ENCODE measurements at regions not wholly inside any gene's neighbourhood (a gene's known extent, or its start where the extent isn't known, plus 50 kb on each side); places are given as distances from the start of the nearest gene placed in this dataset.

- Histone ChIP-seq H2AFZ (no peak overlapping the region), H3K9me2 (ENCODE audit: insufficient read depth) (no peaks in the 10 kb centered on the region), H3F3A (ENCODE audit: insufficient read depth, low read depth) (no peaks in the 10 kb centered on the region), H3K36me3 (ENCODE audit: low read depth) (no peaks in the 10 kb centered on the region), H4K20me1 (ENCODE audit: insufficient read depth) (no peaks in the 10 kb centered on the region), H3K4me1 (replicated peaks; ENCODE audit: insufficient read depth) (peaks cover under 1% of the 10 kb centered on the region; the same call in 1 of the 2 replicates), H3K9me3 (ENCODE audit: insufficient read depth, low read depth) (no peaks in the 10 kb centered on the region), H3K27me3 (ENCODE audit: insufficient read depth, low read depth) (no peaks in the 10 kb centered on the region), H3K4me3 (no peak overlapping the region), H3K27ac (no peak overlapping the region), H3K79me2 (ENCODE audit: low read depth) (no peaks in the 10 kb centered on the region), H3K4me2 (no peak overlapping the region)
- CTCF ChIA-PET = interaction anchor here (0.7 kb wide), 1 partner anchor 49 kb away, joined by 12 read pairs; no protein-coding TSS in a partner anchor
- intact Hi-C loops (cut with micrococcal nuclease; ENCODE audit: unreplicated experiment) = no loop called here
- POLR2A ChIA-PET (ENCODE audit: unreplicated experiment) = no interaction called here
- no TSS peak for BruUV-seq (replicated peaks)
- TF ChIP-seq CTCF (conservative IDR thresholded peaks at IDR 0.05) (no peak), EZH2 (IDR thresholded peaks at IDR 0.05; ENCODE audit: low read depth) (no peak)
- DNase-seq = no peak
Observed at GRCh38 chr15:35312344-35312743, 227.2 kb upstream of the NANOGP8 start.

- no peak overlapping the region for H3K4me3 ChIP-seq
- no peak for DNase-seq
- no peak overlapping the region for H2AFZ ChIP-seq
- H3K9me2 ChIP-seq (ENCODE audit: insufficient read depth) = no peaks in the 10 kb centered on the region
- H3K79me2 ChIP-seq (ENCODE audit: low read depth) = no peaks in the 10 kb centered on the region
- no peak overlapping the region for H3K27ac ChIP-seq
- peaks cover 7% of the 10 kb centered on the region for H3K4me1 ChIP-seq (replicated peaks; ENCODE audit: insufficient read depth)
- H4K20me1 ChIP-seq (ENCODE audit: insufficient read depth) = no peaks in the 10 kb centered on the region
- peaks cover 2% of the 10 kb centered on the region; the same call in 1 of the 2 replicates for H3F3A ChIP-seq (ENCODE audit: insufficient read depth, low read depth)
- no peaks in the 10 kb centered on the region for H3K27me3 ChIP-seq (ENCODE audit: insufficient read depth, low read depth)
- no peaks in the 10 kb centered on the region for H3K9me3 ChIP-seq (ENCODE audit: insufficient read depth, low read depth)
- ChIA-PET CTCF (interaction anchor here (0.7 kb wide), 1 partner anchor 48 kb away, joined by 12 read pairs; no protein-coding TSS in a partner anchor), POLR2A (ENCODE audit: unreplicated experiment) (no interaction called here)
- intact Hi-C loops (cut with micrococcal nuclease; ENCODE audit: unreplicated experiment) = no loop called here
- H3K4me2 ChIP-seq = no peak overlapping the region
- BruUV-seq (replicated peaks) = no TSS peak
- H3K36me3 ChIP-seq (ENCODE audit: low read depth) = no peaks in the 10 kb centered on the region
- TF ChIP-seq CTCF (conservative IDR thresholded peaks at IDR 0.05) (no peak), EZH2 (IDR thresholded peaks at IDR 0.05; ENCODE audit: low read depth) (no peak)
Observed at GRCh38 chr15:35311615-35312014, 226.5 kb upstream of the NANOGP8 start.

GRCh38 chr15:35309886-35310285 lies 224.8 kb upstream of the NANOGP8 start:
- H3K4me2 ChIP-seq = no peak overlapping the region
- H3K9me3 ChIP-seq (ENCODE audit: insufficient read depth, low read depth) = no peaks in the 10 kb centered on the region
- ChIA-PET POLR2A (ENCODE audit: unreplicated experiment) (no interaction called here), CTCF (no interaction called here)
- no peaks in the 10 kb centered on the region for H3K27me3 ChIP-seq (ENCODE audit: insufficient read depth, low read depth)
- H3K36me3 ChIP-seq (ENCODE audit: low read depth) = no peaks in the 10 kb centered on the region
- no peaks in the 10 kb centered on the region for H4K20me1 ChIP-seq (ENCODE audit: insufficient read depth)
- H3F3A ChIP-seq (ENCODE audit: insufficient read depth, low read depth) = peaks cover 8% of the 10 kb centered on the region
- TF ChIP-seq EZH2 (IDR thresholded peaks at IDR 0.05; ENCODE audit: low read depth) = no peak
- no peaks in the 10 kb centered on the region for H3K79me2 ChIP-seq (ENCODE audit: low read depth)
- intact Hi-C loops (cut with micrococcal nuclease; ENCODE audit: unreplicated experiment) = no loop called here
- no peak overlapping the region for H3K27ac ChIP-seq
- H3K4me1 ChIP-seq (replicated peaks; ENCODE audit: insufficient read depth) = peaks cover 25% of the 10 kb centered on the region
- no peak overlapping the region for H3K4me3 ChIP-seq
- BruUV-seq (replicated peaks) = no TSS peak
- H3K9me2 ChIP-seq (ENCODE audit: insufficient read depth) = no peaks in the 10 kb centered on the region
- no peak for DNase-seq
- H2AFZ ChIP-seq = no peak overlapping the region

- Histone ChIP-seq H3K27ac (no peak overlapping the region), H4K20me1 (ENCODE audit: insufficient read depth) (no peaks in the 10 kb centered on the region), H3K36me3 (ENCODE audit: low read depth) (no peaks in the 10 kb centered on the region), H3K4me1 (replicated peaks; ENCODE audit: insufficient read depth) (peaks cover 27% of the 10 kb centered on the region), H3K4me3 (no peak overlapping the region), H3K9me3 (ENCODE audit: insufficient read depth, low read depth) (no peaks in the 10 kb centered on the region), H3K4me2 (no peak overlapping the region), H3K27me3 (ENCODE audit: insufficient read depth, low read depth) (no peaks in the 10 kb centered on the region), H2AFZ (no peak overlapping the region), H3K9me2 (ENCODE audit: insufficient read depth) (no peaks in the 10 kb centered on the region), H3F3A (ENCODE audit: insufficient read depth, low read depth) (peaks cover 8% of the 10 kb centered on the region), H3K79me2 (ENCODE audit: low read depth) (no peaks in the 10 kb centered on the region)
- no peak for TF ChIP-seq CTCF (conservative IDR thresholded peaks at IDR 0.05)
- no peak for TF ChIP-seq EZH2 (IDR thresholded peaks at IDR 0.05; ENCODE audit: low read depth)
- no peak for DNase-seq
- intact Hi-C loops (cut with micrococcal nuclease; ENCODE audit: unreplicated experiment) = no loop called here
- POLR2A ChIA-PET (ENCODE audit: unreplicated experiment) = no interaction called here
- no TSS peak for BruUV-seq (replicated peaks)
- CTCF ChIA-PET = no interaction called here
Observed at GRCh38 chr15:35308802-35309201, 223.7 kb upstream of the NANOGP8 start.
